ENCODE measurements at regions not wholly inside any gene's neighbourhood (a gene's known extent, or its start where the extent isn't known, plus 50 kb on each side); places are given as distances from the start of the nearest gene placed in this dataset.

DNA sequence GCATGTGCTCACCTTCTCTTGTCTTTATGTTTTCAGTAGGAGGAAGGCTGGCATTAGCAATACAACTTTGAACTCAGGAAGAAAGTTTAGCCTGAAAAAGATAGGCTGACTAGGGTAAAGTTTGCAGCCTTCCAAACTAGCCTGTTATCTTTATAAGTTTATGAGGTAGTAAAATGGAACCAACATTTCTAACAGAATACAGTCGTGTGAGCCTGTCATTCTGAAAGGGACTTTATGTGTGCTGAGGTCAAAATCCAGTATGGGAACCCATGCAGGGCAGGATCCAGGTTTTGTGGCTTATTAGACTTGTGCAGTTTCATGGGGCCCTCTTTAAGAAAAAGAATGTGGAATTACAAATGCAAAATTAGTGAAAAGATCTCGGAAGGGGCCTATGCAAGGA, 201.0 kb upstream of the PRPS1L1 start:
- TF ChIP-seq ZNF610 (tag by site-specific recombination; IDR thresholded peaks at IDR 0.05; ENCODE audit: borderline replicate concordance) (no peak), ZNF777 (tag by site-specific recombination; IDR thresholded peaks at IDR 0.05; ENCODE audit: borderline replicate concordance) (no peak), YY1 (tag by site-specific recombination; IDR thresholded peaks at IDR 0.05) (no peak), ZBTB20 (tag by site-specific recombination; IDR thresholded peaks at IDR 0.05) (no peak), ZNF621 (tag by site-specific recombination; IDR thresholded peaks at IDR 0.05) (no peak), ZFP41 (tag by site-specific recombination; IDR thresholded peaks at IDR 0.05; ENCODE audit: borderline replicate concordance) (no peak), TCF7L2 (IDR thresholded peaks at IDR 0.05; ENCODE audit: borderline replicate concordance, low read depth, low read length) (no peak), ZNF664 (tag by site-specific recombination; IDR thresholded peaks at IDR 0.05) (no peak), WT1 (tag by site-specific recombination; IDR thresholded peaks at IDR 0.05) (no peak), ZNF138 (tag by site-specific recombination; IDR thresholded peaks at IDR 0.05; ENCODE audit: borderline replicate concordance) (no peak), ZNF211 (tag by site-specific recombination; IDR thresholded peaks at IDR 0.05; ENCODE audit: low read depth) (no peak)
- TF ChIP-seq, protein P1, sequence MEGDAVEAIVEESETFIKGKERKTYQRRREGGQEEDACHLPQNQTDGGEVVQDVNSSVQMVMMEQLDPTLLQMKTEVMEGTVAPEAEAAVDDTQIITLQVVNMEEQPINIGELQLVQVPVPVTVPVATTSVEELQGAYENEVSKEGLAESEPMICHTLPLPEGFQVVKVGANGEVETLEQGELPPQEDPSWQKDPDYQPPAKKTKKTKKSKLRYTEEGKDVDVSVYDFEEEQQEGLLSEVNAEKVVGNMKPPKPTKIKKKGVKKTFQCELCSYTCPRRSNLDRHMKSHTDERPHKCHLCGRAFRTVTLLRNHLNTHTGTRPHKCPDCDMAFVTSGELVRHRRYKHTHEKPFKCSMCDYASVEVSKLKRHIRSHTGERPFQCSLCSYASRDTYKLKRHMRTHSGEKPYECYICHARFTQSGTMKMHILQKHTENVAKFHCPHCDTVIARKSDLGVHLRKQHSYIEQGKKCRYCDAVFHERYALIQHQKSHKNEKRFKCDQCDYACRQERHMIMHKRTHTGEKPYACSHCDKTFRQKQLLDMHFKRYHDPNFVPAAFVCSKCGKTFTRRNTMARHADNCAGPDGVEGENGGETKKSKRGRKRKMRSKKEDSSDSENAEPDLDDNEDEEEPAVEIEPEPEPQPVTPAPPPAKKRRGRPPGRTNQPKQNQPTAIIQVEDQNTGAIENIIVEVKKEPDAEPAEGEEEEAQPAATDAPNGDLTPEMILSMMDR (tag by site-specific recombination; IDR thresholded peaks at IDR 0.05): no peak
- TF ChIP-seq, protein P2, sequence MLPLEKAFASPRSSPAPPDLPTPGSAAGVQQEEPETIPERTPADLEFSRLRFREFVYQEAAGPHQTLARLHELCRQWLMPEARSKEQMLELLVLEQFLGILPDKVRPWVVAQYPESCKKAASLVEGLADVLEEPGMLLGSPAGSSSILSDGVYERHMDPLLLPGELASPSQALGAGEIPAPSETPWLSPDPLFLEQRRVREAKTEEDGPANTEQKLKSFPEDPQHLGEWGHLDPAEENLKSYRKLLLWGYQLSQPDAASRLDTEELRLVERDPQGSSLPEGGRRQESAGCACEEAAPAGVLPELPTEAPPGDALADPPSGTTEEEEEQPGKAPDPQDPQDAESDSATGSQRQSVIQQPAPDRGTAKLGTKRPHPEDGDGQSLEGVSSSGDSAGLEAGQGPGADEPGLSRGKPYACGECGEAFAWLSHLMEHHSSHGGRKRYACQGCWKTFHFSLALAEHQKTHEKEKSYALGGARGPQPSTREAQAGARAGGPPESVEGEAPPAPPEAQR (tag by site-specific recombination; IDR thresholded peaks at IDR 0.05): no peak
